ENCODE measurements at regions not wholly inside any gene's neighbourhood (a gene's known extent, or its start where the extent isn't known, plus 50 kb on each side); places are given as distances from the start of the nearest gene placed in this dataset.
"Not testable (repeated sequence)": the region's sequence is repeated elsewhere in the genome, so short reads cannot be mapped to it uniquely, and the experiment has no call there.

- no peaks in the 10 kb centered on the region for H3K4me1 ChIP-seq (ENCODE audit: control insufficient read depth in 5 of 5, insufficient read depth in 5 of 5, low read length in 5 of 5)
- H3K27me3 ChIP-seq (ENCODE audit: control insufficient read depth in 5 of 5, insufficient read depth in 4 of 5, low read length in 5 of 5): no peaks in the 10 kb centered on the region
- H3K27ac ChIP-seq (ENCODE audit: low read depth, low read length): no peak overlapping the region
- H3K9me3 ChIP-seq (ENCODE audit: control insufficient read depth in 5 of 5, low read length in 5 of 5): no peaks in the 10 kb centered on the region
- no peak overlapping the region for H3K9ac ChIP-seq (ENCODE audit: low read length in 5 of 5)
- no peaks in the 10 kb centered on the region for H3K36me3 ChIP-seq (ENCODE audit: control insufficient read depth in 5 of 5, insufficient read depth in 5 of 5, low read length in 5 of 5)
- no peak overlapping the region for H3K4me3 ChIP-seq (ENCODE audit: low read depth in 1 of 5, low read length in 5 of 5)
Measured at GRCh38 chr12:45518291-45519235, 210.9 kb upstream of the ARID2 start.

DNA sequence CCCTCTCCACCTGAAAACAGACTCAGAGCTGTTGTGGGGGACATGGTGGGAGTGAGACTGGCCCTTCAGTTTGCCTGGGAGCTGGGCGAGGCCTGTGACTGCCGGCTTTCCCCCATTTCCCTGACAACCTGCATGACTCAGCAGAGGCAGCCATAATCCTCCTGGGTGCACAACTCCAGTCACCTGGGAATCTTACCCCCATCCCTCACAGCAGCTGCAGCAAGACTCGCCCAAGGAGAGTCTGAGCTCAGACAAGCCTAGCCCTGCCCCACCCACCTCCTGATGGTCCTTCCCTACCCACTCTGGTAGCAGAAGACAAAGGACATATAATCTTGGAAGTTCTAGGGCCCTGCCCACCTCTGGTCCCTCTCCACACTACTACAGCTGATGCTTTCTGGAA lies 207.3 kb upstream of the ARID2 start:
- H3K27ac ChIP-seq (ENCODE audit: low read depth, low read length): no peak overlapping the region

GRCh38 chr12:45526823-45527222 lies 202.7 kb upstream of the ARID2 start:
- H3K9me3 ChIP-seq (ENCODE audit: control insufficient read depth in 5 of 5, low read length in 5 of 5): peaks cover 0 to 15% (median 10%) of the 10 kb centered on the region in 5 donors
- not testable (repeated sequence) for H3K27ac ChIP-seq (ENCODE audit: low read depth, low read length); H3K4me3 ChIP-seq (ENCODE audit: low read depth in 1 of 5, low read length in 5 of 5); H3K36me3 ChIP-seq (ENCODE audit: control insufficient read depth in 5 of 5, insufficient read depth in 5 of 5, low read length in 5 of 5); H3K27me3 ChIP-seq (ENCODE audit: control insufficient read depth in 5 of 5, insufficient read depth in 4 of 5, low read length in 5 of 5); H3K4me1 ChIP-seq (ENCODE audit: control insufficient read depth in 5 of 5, insufficient read depth in 5 of 5, low read length in 5 of 5); H3K9ac ChIP-seq (ENCODE audit: low read length in 5 of 5)

More for the DNA sequence above, 207.3 kb upstream of the ARID2 start:
- H3K4me3 ChIP-seq (ENCODE audit: low read depth in 1 of 5, low read length in 5 of 5): no peak overlapping the region
- no peaks in the 10 kb centered on the region for H3K36me3 ChIP-seq (ENCODE audit: control insufficient read depth in 5 of 5, insufficient read depth in 5 of 5, low read length in 5 of 5)
- no peak overlapping the region for H3K9ac ChIP-seq (ENCODE audit: low read length in 5 of 5)
- H3K27me3 ChIP-seq (ENCODE audit: control insufficient read depth in 5 of 5, insufficient read depth in 4 of 5, low read length in 5 of 5): no peaks in the 10 kb centered on the region
- H3K4me1 ChIP-seq (ENCODE audit: control insufficient read depth in 5 of 5, insufficient read depth in 5 of 5, low read length in 5 of 5): no peaks in the 10 kb centered on the region
- H3K9me3 ChIP-seq (ENCODE audit: control insufficient read depth in 5 of 5, low read length in 5 of 5): peaks cover 0 to 6% (median 0%) of the 10 kb centered on the region in 5 donors

- no peaks in the 10 kb centered on the region for H3K27me3 ChIP-seq (ENCODE audit: control insufficient read depth in 5 of 5, insufficient read depth in 4 of 5, low read length in 5 of 5)
- no peak overlapping the region for H3K4me3 ChIP-seq (ENCODE audit: low read depth in 1 of 5, low read length in 5 of 5)
- H3K27ac ChIP-seq (ENCODE audit: low read depth, low read length): no peak overlapping the region
- no peak overlapping the region for H3K9ac ChIP-seq (ENCODE audit: low read length in 5 of 5)
- no peaks in the 10 kb centered on the region for H3K4me1 ChIP-seq (ENCODE audit: control insufficient read depth in 5 of 5, insufficient read depth in 5 of 5, low read length in 5 of 5)
- H3K9me3 ChIP-seq (ENCODE audit: control insufficient read depth in 5 of 5, low read length in 5 of 5): peaks cover 0 to 11% (median 10%) of the 10 kb centered on the region in 5 donors
- H3K36me3 ChIP-seq (ENCODE audit: control insufficient read depth in 5 of 5, insufficient read depth in 5 of 5, low read length in 5 of 5): no peaks in the 10 kb centered on the region
Measured at GRCh38 chr12:45532113-45532512, 197.4 kb upstream of the ARID2 start.

DNA sequence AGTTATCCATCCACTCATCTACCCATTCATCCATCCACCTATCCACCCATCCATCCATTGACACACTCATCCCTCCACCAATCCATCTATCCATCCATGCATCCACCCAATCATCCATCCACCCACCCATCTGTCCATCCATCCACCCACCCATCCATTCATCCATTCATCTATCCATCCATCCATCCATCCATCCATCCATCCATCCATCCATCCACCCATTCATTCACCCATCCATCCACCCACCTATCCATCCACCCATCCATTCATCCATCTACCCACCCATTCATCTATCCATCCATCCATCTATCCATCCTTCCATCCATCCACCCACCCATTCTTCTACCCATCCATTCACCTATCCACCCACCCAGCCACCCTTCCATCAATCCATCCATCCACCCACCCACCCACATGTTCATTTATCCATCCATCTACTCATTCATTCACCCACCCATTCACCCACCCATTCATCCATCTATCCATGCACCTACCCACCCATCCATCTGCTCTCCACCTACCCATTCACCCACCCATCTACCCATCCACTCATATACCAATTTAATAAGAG lies 193.8 kb upstream of the ARID2 start:
- no peaks in the 10 kb centered on the region for H3K4me1 ChIP-seq (ENCODE audit: control insufficient read depth in 5 of 5, insufficient read depth in 5 of 5, low read length in 5 of 5)
- no peak overlapping the region for H3K27ac ChIP-seq (ENCODE audit: low read depth, low read length)
- H3K9me3 ChIP-seq (ENCODE audit: control insufficient read depth in 5 of 5, low read length in 5 of 5): no peaks in the 10 kb centered on the region
- H3K4me3 ChIP-seq (ENCODE audit: low read depth in 1 of 5, low read length in 5 of 5): no peak overlapping the region
- no peaks in the 10 kb centered on the region for H3K36me3 ChIP-seq (ENCODE audit: control insufficient read depth in 5 of 5, insufficient read depth in 5 of 5, low read length in 5 of 5)
- H3K27me3 ChIP-seq (ENCODE audit: control insufficient read depth in 5 of 5, insufficient read depth in 4 of 5, low read length in 5 of 5): no peaks in the 10 kb centered on the region
- H3K9ac ChIP-seq (ENCODE audit: low read length in 5 of 5): no peak overlapping the region

DNA sequence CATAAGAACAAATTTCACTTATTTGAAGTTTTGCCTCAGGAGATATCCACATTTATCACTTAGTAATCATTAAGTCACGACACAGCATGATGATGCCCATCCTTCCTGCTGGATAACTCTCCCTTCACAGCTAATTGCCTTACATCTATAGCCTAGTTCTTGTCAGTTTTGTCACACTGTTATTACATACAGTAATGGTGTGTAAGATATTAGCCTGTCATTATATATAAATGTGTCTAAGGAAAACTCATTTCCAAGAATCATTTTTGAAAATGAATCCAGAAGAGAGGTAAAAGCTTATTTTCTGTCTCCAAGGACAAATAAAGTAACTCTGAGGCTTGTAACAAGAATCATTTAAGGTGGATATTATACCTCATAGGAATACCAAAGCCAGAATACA lies 193.2 kb upstream of the ARID2 start:
- no peak overlapping the region for H3K4me3 ChIP-seq (ENCODE audit: low read depth in 1 of 5, low read length in 5 of 5)
- no peak overlapping the region for H3K27ac ChIP-seq (ENCODE audit: low read depth, low read length)
- H3K27me3 ChIP-seq (ENCODE audit: control insufficient read depth in 5 of 5, insufficient read depth in 4 of 5, low read length in 5 of 5): no peaks in the 10 kb centered on the region
- no peaks in the 10 kb centered on the region for H3K36me3 ChIP-seq (ENCODE audit: control insufficient read depth in 5 of 5, insufficient read depth in 5 of 5, low read length in 5 of 5)
- H3K4me1 ChIP-seq (ENCODE audit: control insufficient read depth in 5 of 5, insufficient read depth in 5 of 5, low read length in 5 of 5): no peaks in the 10 kb centered on the region
- H3K9ac ChIP-seq (ENCODE audit: low read length in 5 of 5): no peak overlapping the region
- no peaks in the 10 kb centered on the region for H3K9me3 ChIP-seq (ENCODE audit: control insufficient read depth in 5 of 5, low read length in 5 of 5)

GRCh38 chr12:45540661-45541341 lies 188.7 kb upstream of the ARID2 start:
- no peak overlapping the region for H3K4me3 ChIP-seq (ENCODE audit: low read depth in 1 of 5, low read length in 5 of 5)

DNA sequence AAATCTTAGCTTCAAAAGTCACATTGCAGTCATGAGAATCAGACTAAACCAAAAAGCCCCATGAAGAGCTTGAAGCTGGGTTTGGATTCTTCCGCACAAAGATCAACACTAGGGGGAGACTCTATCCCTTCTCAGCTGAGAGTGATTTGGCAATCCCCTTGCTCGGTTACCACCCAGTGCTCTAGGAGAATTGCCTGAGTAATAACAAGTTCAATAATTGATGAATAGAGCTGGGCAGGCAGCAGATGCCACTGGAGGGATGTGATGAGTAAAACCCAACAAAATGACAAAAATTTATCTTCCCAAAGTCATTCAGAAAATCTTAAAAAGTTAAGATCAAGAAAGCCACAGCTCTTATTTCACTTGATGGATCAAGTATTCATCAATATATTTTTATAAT lies 185.6 kb upstream of the ARID2 start:
- no peak overlapping the region for H3K4me3 ChIP-seq (ENCODE audit: low read depth in 1 of 5, low read length in 5 of 5)
- peaks cover 0 to 3% (median 0%) of the 10 kb centered on the region in 5 donors for H3K4me1 ChIP-seq (ENCODE audit: control insufficient read depth in 5 of 5, insufficient read depth in 5 of 5, low read length in 5 of 5)
- H3K27ac ChIP-seq (ENCODE audit: low read depth, low read length): no peak overlapping the region
- no peaks in the 10 kb centered on the region for H3K9me3 ChIP-seq (ENCODE audit: control insufficient read depth in 5 of 5, low read length in 5 of 5)
- no peaks in the 10 kb centered on the region for H3K27me3 ChIP-seq (ENCODE audit: control insufficient read depth in 5 of 5, insufficient read depth in 4 of 5, low read length in 5 of 5)
- no peaks in the 10 kb centered on the region for H3K36me3 ChIP-seq (ENCODE audit: control insufficient read depth in 5 of 5, insufficient read depth in 5 of 5, low read length in 5 of 5)
- H3K9ac ChIP-seq (ENCODE audit: low read length in 5 of 5): no peak overlapping the region

More at GRCh38 chr12:45540661-45541341, 188.7 kb upstream of the ARID2 start:
- Histone ChIP-seq H3K27ac (ENCODE audit: low read depth, low read length) (no peak overlapping the region), H3K36me3 (ENCODE audit: control insufficient read depth in 5 of 5, insufficient read depth in 5 of 5, low read length in 5 of 5) (no peaks in the 10 kb centered on the region), H3K4me1 (ENCODE audit: control insufficient read depth in 5 of 5, insufficient read depth in 5 of 5, low read length in 5 of 5) (peaks cover 0 to 3% (median 0%) of the 10 kb centered on the region in 5 donors), H3K27me3 (ENCODE audit: control insufficient read depth in 5 of 5, insufficient read depth in 4 of 5, low read length in 5 of 5) (no peaks in the 10 kb centered on the region), H3K9me3 (ENCODE audit: control insufficient read depth in 5 of 5, low read length in 5 of 5) (no peaks in the 10 kb centered on the region), H3K9ac (ENCODE audit: low read length in 5 of 5) (no peak overlapping the region)

- Histone ChIP-seq H3K9ac (ENCODE audit: low read length in 5 of 5) (no peak overlapping the region), H3K27me3 (ENCODE audit: control insufficient read depth in 5 of 5, insufficient read depth in 4 of 5, low read length in 5 of 5) (no peaks in the 10 kb centered on the region), H3K4me3 (ENCODE audit: low read depth in 1 of 5, low read length in 5 of 5) (no peak overlapping the region), H3K4me1 (ENCODE audit: control insufficient read depth in 5 of 5, insufficient read depth in 5 of 5, low read length in 5 of 5) (peaks cover 0 to 3% (median 0%) of the 10 kb centered on the region in 5 donors), H3K9me3 (ENCODE audit: control insufficient read depth in 5 of 5, low read length in 5 of 5) (no peaks in the 10 kb centered on the region), H3K27ac (ENCODE audit: low read depth, low read length) (no peak overlapping the region), H3K36me3 (ENCODE audit: control insufficient read depth in 5 of 5, insufficient read depth in 5 of 5, low read length in 5 of 5) (no peaks in the 10 kb centered on the region)
Measured at GRCh38 chr12:45546545-45546944, 183.0 kb upstream of the ARID2 start.

GRCh38 chr12:45547132-45547531 lies 182.4 kb upstream of the ARID2 start:
- Histone ChIP-seq H3K36me3 (ENCODE audit: control insufficient read depth in 5 of 5, insufficient read depth in 5 of 5, low read length in 5 of 5) (no peaks in the 10 kb centered on the region), H3K9ac (ENCODE audit: low read length in 5 of 5) (no peak overlapping the region), H3K27me3 (ENCODE audit: control insufficient read depth in 5 of 5, insufficient read depth in 4 of 5, low read length in 5 of 5) (no peaks in the 10 kb centered on the region), H3K4me1 (ENCODE audit: control insufficient read depth in 5 of 5, insufficient read depth in 5 of 5, low read length in 5 of 5) (peaks cover 0 to 3% (median 0%) of the 10 kb centered on the region in 5 donors), H3K27ac (ENCODE audit: low read depth, low read length) (no peak overlapping the region), H3K9me3 (ENCODE audit: control insufficient read depth in 5 of 5, low read length in 5 of 5) (no peaks in the 10 kb centered on the region), H3K4me3 (ENCODE audit: low read depth in 1 of 5, low read length in 5 of 5) (no peak overlapping the region)

All from subcutaneous abdominal adipose tissue (tissue), 5 donors.